ENCODE measurements at regions not wholly inside any gene's neighbourhood (a gene's known extent, or its start where the extent isn't known, plus 50 kb on each side); places are given as distances from the start of the nearest gene placed in this dataset.

DNA sequence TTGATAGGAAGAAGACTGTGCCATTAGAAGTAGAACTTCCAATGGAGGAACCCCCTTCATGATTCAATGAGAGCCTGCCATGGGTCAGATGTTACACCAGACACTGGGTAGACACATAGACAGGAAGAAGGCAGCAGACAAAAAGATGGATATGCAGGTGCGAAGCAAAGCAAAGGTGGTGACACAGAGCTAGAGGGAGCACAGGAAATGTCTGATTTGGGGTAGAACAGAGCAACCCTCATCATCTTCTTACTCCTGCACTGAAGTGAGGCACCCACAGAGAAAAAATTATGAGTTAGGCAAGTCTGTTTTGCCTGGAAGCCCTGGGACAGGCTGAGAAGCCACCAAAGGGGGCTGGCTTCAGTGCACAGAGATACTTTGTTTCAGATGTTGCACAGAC, 240.2 kb downstream of the ANAPC1 start:
- WGBS, 2 donors (ENCODE audit: low coverage in 1 of 2): 100% methylated on average over 1 of the region's 1 CpG; no CpG with 5 or more reads in 1 of the 2 donors

DNA sequence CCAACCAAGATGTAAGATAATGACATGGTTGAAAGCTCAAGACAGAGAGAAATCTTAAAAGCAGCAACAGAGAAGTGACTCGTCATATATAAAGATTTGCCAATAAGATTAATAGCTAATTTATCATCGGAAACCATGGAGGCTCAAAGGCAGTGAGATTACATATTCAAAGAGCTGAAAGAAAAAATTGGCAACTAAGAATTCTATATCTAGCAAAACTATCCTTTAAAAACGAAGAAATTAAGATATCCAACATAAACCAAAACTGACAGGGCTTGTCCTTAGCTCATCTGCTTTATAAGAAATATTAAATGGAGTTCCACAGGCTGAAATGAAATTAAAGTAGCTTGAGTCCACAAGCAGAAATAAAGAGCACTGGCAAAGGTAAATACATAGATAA, 236.6 kb downstream of the ANAPC1 start:
- no peak for TF ChIP-seq POLR2A (IDR thresholded peaks at IDR 0.05)
- TF ChIP-seq EP300 (IDR thresholded peaks at IDR 0.05): no peak
- TF ChIP-seq, protein P1, sequence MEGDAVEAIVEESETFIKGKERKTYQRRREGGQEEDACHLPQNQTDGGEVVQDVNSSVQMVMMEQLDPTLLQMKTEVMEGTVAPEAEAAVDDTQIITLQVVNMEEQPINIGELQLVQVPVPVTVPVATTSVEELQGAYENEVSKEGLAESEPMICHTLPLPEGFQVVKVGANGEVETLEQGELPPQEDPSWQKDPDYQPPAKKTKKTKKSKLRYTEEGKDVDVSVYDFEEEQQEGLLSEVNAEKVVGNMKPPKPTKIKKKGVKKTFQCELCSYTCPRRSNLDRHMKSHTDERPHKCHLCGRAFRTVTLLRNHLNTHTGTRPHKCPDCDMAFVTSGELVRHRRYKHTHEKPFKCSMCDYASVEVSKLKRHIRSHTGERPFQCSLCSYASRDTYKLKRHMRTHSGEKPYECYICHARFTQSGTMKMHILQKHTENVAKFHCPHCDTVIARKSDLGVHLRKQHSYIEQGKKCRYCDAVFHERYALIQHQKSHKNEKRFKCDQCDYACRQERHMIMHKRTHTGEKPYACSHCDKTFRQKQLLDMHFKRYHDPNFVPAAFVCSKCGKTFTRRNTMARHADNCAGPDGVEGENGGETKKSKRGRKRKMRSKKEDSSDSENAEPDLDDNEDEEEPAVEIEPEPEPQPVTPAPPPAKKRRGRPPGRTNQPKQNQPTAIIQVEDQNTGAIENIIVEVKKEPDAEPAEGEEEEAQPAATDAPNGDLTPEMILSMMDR (IDR thresholded peaks at IDR 0.05): no peak
- no peak for TF ChIP-seq POLR2AphosphoS5 (IDR thresholded peaks at IDR 0.05)
- ATAC-seq: no peak
- Histone ChIP-seq H3K9me3 (peaks cover 0 to 35% (median 3%) of the 10 kb centered on the region in 3 donors), H3K27ac (no peak overlapping the region), H3K4me1 (no peaks in the 10 kb centered on the region), H3K27me3 (no peaks in the 10 kb centered on the region), H3K4me3 (no peak overlapping the region), H3K36me3 (no peaks in the 10 kb centered on the region)
- WGBS, 2 donors (ENCODE audit: low coverage in 1 of 2): 78 to 100% methylated on average over 2 to 3 of the region's 3 CpGs

More for the DNA sequence above, 240.2 kb downstream of the ANAPC1 start:
- H3K36me3 ChIP-seq: no peaks in the 10 kb centered on the region
- H3K4me3 ChIP-seq: no peak overlapping the region
- ATAC-seq: no peak
- no peaks in the 10 kb centered on the region for H3K27me3 ChIP-seq
- no peak for TF ChIP-seq POLR2AphosphoS5 (IDR thresholded peaks at IDR 0.05)
- no peak for TF ChIP-seq EP300 (IDR thresholded peaks at IDR 0.05)
- TF ChIP-seq, protein P1 (IDR thresholded peaks at IDR 0.05): no peak
- no peak for TF ChIP-seq POLR2A (IDR thresholded peaks at IDR 0.05)
- no peaks in the 10 kb centered on the region for H3K4me1 ChIP-seq
- H3K27ac ChIP-seq: no peak overlapping the region
- peaks cover 0 to 21% (median 3%) of the 10 kb centered on the region in 3 donors for H3K9me3 ChIP-seq

DNA sequence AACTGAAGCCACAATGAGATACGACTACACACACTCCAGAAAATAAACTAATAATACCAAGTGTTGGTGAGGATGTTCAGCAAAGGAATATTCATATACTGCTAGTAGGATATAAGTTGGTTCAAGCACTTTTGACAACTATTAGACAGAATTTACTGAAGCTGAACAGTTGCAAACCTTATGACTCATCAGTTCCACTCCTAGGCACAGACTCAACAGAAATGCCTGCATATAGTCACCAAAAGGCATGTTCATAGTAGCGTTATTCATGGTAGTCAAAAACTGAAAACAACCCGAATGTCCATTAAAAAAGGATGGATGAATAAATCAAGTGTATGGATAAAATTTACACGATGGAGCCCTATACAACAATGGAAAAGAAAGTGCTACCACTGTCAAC, 232.0 kb downstream of the ANAPC1 start:
- Histone ChIP-seq H3K4me3 (no peak overlapping the region), H3K4me1 (no peaks in the 10 kb centered on the region), H3K9me3 (peaks cover 0 to 22% (median 3%) of the 10 kb centered on the region in 3 donors), H3K27me3 (no peaks in the 10 kb centered on the region), H3K36me3 (no peaks in the 10 kb centered on the region), H3K27ac (no peak overlapping the region)
- TF ChIP-seq EP300 (IDR thresholded peaks at IDR 0.05) (no peak), POLR2A (IDR thresholded peaks at IDR 0.05) (no peak), POLR2AphosphoS5 (IDR thresholded peaks at IDR 0.05) (no peak)
- TF ChIP-seq, protein P1 (IDR thresholded peaks at IDR 0.05): no peak
- 61 to 75% methylated on average over 4 of the region's 4 CpGs for WGBS, 2 donors (ENCODE audit: low coverage in 1 of 2)
- no peak for ATAC-seq

DNA sequence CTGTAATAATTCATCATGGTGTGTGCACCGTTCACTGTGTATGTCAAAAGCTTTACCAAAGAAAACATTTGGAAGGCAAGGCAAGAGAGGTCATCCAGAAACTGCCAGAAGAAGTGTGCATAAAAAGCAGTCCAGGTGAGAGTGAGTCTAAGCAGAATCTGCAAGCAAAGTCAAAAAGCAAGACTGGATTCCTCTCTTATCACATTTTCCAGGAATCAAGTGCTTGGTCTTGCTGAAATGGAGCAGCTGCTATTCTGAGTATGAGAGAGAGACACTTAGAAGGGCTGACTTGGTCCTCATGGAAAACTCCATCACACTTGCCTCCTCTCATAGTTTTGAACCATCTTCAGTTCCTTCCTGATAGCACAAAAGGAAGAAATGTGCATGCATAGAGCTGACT, 231.3 kb downstream of the ANAPC1 start:
- Histone ChIP-seq H3K27ac (no peak overlapping the region), H3K4me1 (no peaks in the 10 kb centered on the region), H3K27me3 (no peaks in the 10 kb centered on the region), H3K4me3 (no peak overlapping the region), H3K9me3 (peaks cover 0 to 15% (median 0%) of the 10 kb centered on the region in 3 donors), H3K36me3 (no peaks in the 10 kb centered on the region)
- WGBS, 2 donors (ENCODE audit: low coverage in 1 of 2): 29 to 44% methylated on average over 1 of the region's 1 CpG
- TF ChIP-seq, protein P1 (IDR thresholded peaks at IDR 0.05): no peak
- TF ChIP-seq POLR2A (IDR thresholded peaks at IDR 0.05) (no peak), EP300 (IDR thresholded peaks at IDR 0.05) (no peak), POLR2AphosphoS5 (IDR thresholded peaks at IDR 0.05) (no peak)
- ATAC-seq: no peak

DNA sequence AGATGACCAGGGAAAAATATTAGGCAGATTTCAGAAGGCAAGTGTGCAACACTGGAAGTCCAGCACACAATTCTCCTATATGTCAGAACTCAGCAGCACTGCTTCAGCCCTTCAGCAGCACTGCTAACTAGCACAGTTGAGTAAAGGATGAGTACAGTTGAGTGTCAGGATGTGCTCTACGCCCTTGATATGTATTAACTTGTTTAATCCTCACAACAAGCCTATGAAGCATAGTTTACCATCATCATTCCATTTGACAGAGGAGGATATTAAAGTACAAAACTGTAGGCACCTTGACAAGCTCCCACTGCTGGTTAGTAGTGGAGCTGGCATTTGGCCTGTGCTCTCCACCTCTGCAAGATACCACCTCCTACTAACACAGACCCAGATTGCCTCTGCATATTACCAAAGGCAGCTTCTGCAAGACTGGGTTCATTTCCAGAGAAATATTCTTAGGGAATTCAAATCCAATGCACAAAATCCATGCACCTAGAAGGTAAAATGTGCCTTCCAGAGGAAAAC, 230.8 kb downstream of the ANAPC1 start:
- Histone ChIP-seq H3K4me1 (no peaks in the 10 kb centered on the region), H3K27me3 (no peaks in the 10 kb centered on the region), H3K9me3 (peaks cover 0 to 14% (median 0%) of the 10 kb centered on the region in 3 donors), H3K4me3 (no peak overlapping the region), H3K27ac (no peak overlapping the region), H3K36me3 (no peaks in the 10 kb centered on the region)
- WGBS, 2 donors (ENCODE audit: low coverage in 1 of 2): 100% methylated on average over 1 of the region's 1 CpG
- no peak for ATAC-seq
- TF ChIP-seq, protein P1 (IDR thresholded peaks at IDR 0.05): no peak
- TF ChIP-seq POLR2A (IDR thresholded peaks at IDR 0.05): no peak
- no peak for TF ChIP-seq EP300 (IDR thresholded peaks at IDR 0.05)
- no peak for TF ChIP-seq POLR2AphosphoS5 (IDR thresholded peaks at IDR 0.05)

Measured in gastroesophageal sphincter (tissue), 4 donors.